T-helper 17 cell (primary cell): ENCODE measurements at regions not wholly inside any gene's neighbourhood (a gene's known extent, or its start where the extent isn't known, plus 50 kb on each side); places are given as distances from the start of the nearest gene placed in this dataset.

ENCODE experiments used
- ATAC-seq: fragments of 150-1000 bp; cut with Tn5 transposase; 2 replicates; pipeline ENCODE4 v1.10.0; 2021; ENCODE audit warnings: mild to moderate bottlenecking, moderate library complexity
- DNase-seq, 3 donors: peaks; one replicate each; pipeline versions ENCODE4 v3.0.0 to v3.0.0-alpha.2; 2020 to 2021
- H3K9me3 ChIP-seq: one replicate; pipeline ENCODE4 v1.7.0; 2013; ENCODE audit warnings: low read length, mild to moderate bottlenecking; ENCODE audit not compliant: control insufficient read depth, poor library complexity, severe bottlenecking
- H3K27ac Mint-ChIP-seq: one replicate; pipeline ENCODE4 v1.8.0; 2022; ENCODE audit warnings: mild to moderate bottlenecking, moderate library complexity, mixed read lengths
- H3K27me3 Mint-ChIP-seq: one replicate; pipeline ENCODE4 v1.8.0; 2022; ENCODE audit warnings: mixed read lengths
- H3K36me3 Mint-ChIP-seq: one replicate; pipeline ENCODE4 v1.8.0; 2022; ENCODE audit warnings: low read depth, mixed read lengths
- H3K4me1 Mint-ChIP-seq: one replicate; pipeline ENCODE4 v1.8.0; 2022; ENCODE audit warnings: mild to moderate bottlenecking, mixed read lengths
- H3K4me3 Mint-ChIP-seq: one replicate; pipeline ENCODE4 v1.8.0; 2022; ENCODE audit warnings: mild to moderate bottlenecking, moderate library complexity, mixed read lengths

- Mint-ChIP-seq H3K27ac (no peak overlapping the region), H3K4me3 (peak overlapping the region; percentile 45), H3K27me3 (peaks cover 75% of the 10 kb centered on the region)
Observed at GRCh38 chr5:1665803-1666202, 133.8 kb downstream of the MRPL36 start.

GRCh38 chr5:1665231-1665630 is 134.4 kb downstream of the MRPL36 start:
- no peak for ATAC-seq
- H3K4me3 Mint-ChIP-seq: no peak overlapping the region
- DNase-seq: no peak
- no peak overlapping the region for H3K27ac Mint-ChIP-seq
- no peaks in the 10 kb centered on the region for H3K9me3 ChIP-seq
- peaks cover 21% of the 10 kb centered on the region for H3K4me1 Mint-ChIP-seq
- peaks cover 19% of the 10 kb centered on the region for H3K36me3 Mint-ChIP-seq
- peaks cover 75% of the 10 kb centered on the region for H3K27me3 Mint-ChIP-seq

More at GRCh38 chr5:1665803-1666202, 133.8 kb downstream of the MRPL36 start:
- DNase-seq: no peak
- Mint-ChIP-seq H3K4me1 (peaks cover 21% of the 10 kb centered on the region), H3K36me3 (peaks cover 19% of the 10 kb centered on the region)
- ATAC-seq: no peak
- H3K9me3 ChIP-seq: no peaks in the 10 kb centered on the region

GRCh38 chr5:1663186-1663585 is 136.5 kb downstream of the MRPL36 start:
- ATAC-seq (no peak), DNase-seq (no peak)
- H3K9me3 ChIP-seq: no peaks in the 10 kb centered on the region
- Mint-ChIP-seq H3K4me1 (peaks cover 21% of the 10 kb centered on the region), H3K36me3 (peaks cover 17% of the 10 kb centered on the region), H3K4me3 (peak overlapping the region; percentile 45), H3K27me3 (peaks cover 70% of the 10 kb centered on the region), H3K27ac (no peak overlapping the region)

- Mint-ChIP-seq H3K27me3 (peaks cover 71% of the 10 kb centered on the region), H3K36me3 (peaks cover 17% of the 10 kb centered on the region), H3K4me1 (peaks cover 21% of the 10 kb centered on the region), H3K27ac (no peak overlapping the region), H3K4me3 (no peak overlapping the region)
- no peak for DNase-seq
- H3K9me3 ChIP-seq: no peaks in the 10 kb centered on the region
- ATAC-seq: no peak
Observed at GRCh38 chr5:1662559-1663085, 137.0 kb downstream of the MRPL36 start.

GRCh38 chr5:1661831-1662558 is 137.6 kb downstream of the MRPL36 start:
- no peak overlapping the region for H3K27ac Mint-ChIP-seq
- H3K4me3 Mint-ChIP-seq: no peak overlapping the region
- no peak for ATAC-seq
- H3K9me3 ChIP-seq: no peaks in the 10 kb centered on the region
- H3K4me1 Mint-ChIP-seq: peaks cover 21% of the 10 kb centered on the region
- H3K36me3 Mint-ChIP-seq: peaks cover 17% of the 10 kb centered on the region
- DNase-seq: no peak
- H3K27me3 Mint-ChIP-seq: peaks cover 77% of the 10 kb centered on the region

- ATAC-seq: no peak
- no peaks in the 10 kb centered on the region for H3K9me3 ChIP-seq
- peaks cover 77% of the 10 kb centered on the region for H3K27me3 Mint-ChIP-seq
- no peak overlapping the region for H3K27ac Mint-ChIP-seq
- DNase-seq: no peak
- H3K4me3 Mint-ChIP-seq: no peak overlapping the region
- peaks cover 18% of the 10 kb centered on the region for H3K4me1 Mint-ChIP-seq
- H3K36me3 Mint-ChIP-seq: peaks cover 17% of the 10 kb centered on the region
Observed at GRCh38 chr5:1661311-1661710, 137.6 kb upstream of the LPCAT1 start.

GRCh38 chr5:1660511-1660910 is 136.8 kb upstream of the LPCAT1 start:
- H3K27me3 Mint-ChIP-seq: peaks cover 70% of the 10 kb centered on the region
- H3K36me3 Mint-ChIP-seq: peaks cover 10% of the 10 kb centered on the region

GRCh38 chr5:1660001-1660400 is 136.2 kb upstream of the LPCAT1 start:
- Mint-ChIP-seq H3K4me3 (no peak overlapping the region), H3K27ac (no peak overlapping the region), H3K36me3 (peaks cover 7% of the 10 kb centered on the region), H3K4me1 (peaks cover 7% of the 10 kb centered on the region), H3K27me3 (peaks cover 70% of the 10 kb centered on the region)
- ATAC-seq (no peak), DNase-seq (no peak)
- no peaks in the 10 kb centered on the region for H3K9me3 ChIP-seq

More at GRCh38 chr5:1660511-1660910, 136.8 kb upstream of the LPCAT1 start:
- Mint-ChIP-seq H3K4me3 (no peak overlapping the region), H3K4me1 (peaks cover 11% of the 10 kb centered on the region), H3K27ac (no peak overlapping the region)
- ATAC-seq (no peak), DNase-seq (no peak)
- H3K9me3 ChIP-seq: no peaks in the 10 kb centered on the region

GRCh38 chr5:1659100-1659981 is 135.6 kb upstream of the LPCAT1 start:
- peaks cover 7% of the 10 kb centered on the region for H3K4me1 Mint-ChIP-seq
- no peak overlapping the region for H3K27ac Mint-ChIP-seq
- no peaks in the 10 kb centered on the region for H3K9me3 ChIP-seq
- ATAC-seq (no peak), DNase-seq (no peak)
- H3K27me3 Mint-ChIP-seq: peaks cover 69% of the 10 kb centered on the region
- H3K4me3 Mint-ChIP-seq: no peak overlapping the region
- peaks cover 7% of the 10 kb centered on the region for H3K36me3 Mint-ChIP-seq

GRCh38 chr5:1658665-1659064 is 134.9 kb upstream of the LPCAT1 start:
- peaks cover 7% of the 10 kb centered on the region for H3K4me1 Mint-ChIP-seq
- no peaks in the 10 kb centered on the region for H3K9me3 ChIP-seq
- DNase-seq (no peak), ATAC-seq (no peak)
- peaks cover 67% of the 10 kb centered on the region for H3K27me3 Mint-ChIP-seq
- H3K27ac Mint-ChIP-seq: no peak overlapping the region
- peaks cover 7% of the 10 kb centered on the region for H3K36me3 Mint-ChIP-seq
- no peak overlapping the region for H3K4me3 Mint-ChIP-seq

- H3K9me3 ChIP-seq: no peaks in the 10 kb centered on the region
- H3K27ac Mint-ChIP-seq: no peak overlapping the region
- DNase-seq (no peak), ATAC-seq (no peak)
- peaks cover 6% of the 10 kb centered on the region for H3K4me1 Mint-ChIP-seq
- no peaks in the 10 kb centered on the region for H3K36me3 Mint-ChIP-seq
- peak overlapping the region; percentile 41 for H3K4me3 Mint-ChIP-seq
- peaks cover 67% of the 10 kb centered on the region for H3K27me3 Mint-ChIP-seq
Observed at GRCh38 chr5:1657161-1657741, 133.5 kb upstream of the LPCAT1 start.

- Mint-ChIP-seq H3K4me1 (peaks cover 10% of the 10 kb centered on the region), H3K4me3 (no peak overlapping the region), H3K27me3 (peaks cover 64% of the 10 kb centered on the region), H3K36me3 (no peaks in the 10 kb centered on the region), H3K27ac (no peak overlapping the region)
- ATAC-seq (no peak), DNase-seq (no peak)
- no peaks in the 10 kb centered on the region for H3K9me3 ChIP-seq
Observed at GRCh38 chr5:1656271-1656975, 132.7 kb upstream of the LPCAT1 start.
